Hepatocyte (in vitro differentiated cells): ENCODE measurements at regions not wholly inside any gene's neighbourhood (a gene's known extent, or its start where the extent isn't known, plus 50 kb on each side); places are given as distances from the start of the nearest gene placed in this dataset.

Experiments used
- CTCF ChIP-seq: fragments of 200-600 bp; sonication (generic); IDR thresholded peaks from 2 replicates; pipeline ENCODE4 v1.5.1; 2016; ENCODE audit warnings: antibody characterized with exemption, mild to moderate bottlenecking; ENCODE audit not compliant: poor library complexity
- EZH2 ChIP-seq: fragments of 200-600 bp; sonication (generic); IDR thresholded peaks from 2 replicates; pipeline ENCODE4 v1.6.1; 2016; ENCODE audit warnings: antibody characterized with exemption, mild to moderate bottlenecking, borderline replicate concordance
- EZH2phosphoT487 ChIP-seq: fragments of 200-600 bp; sonication (generic); IDR thresholded peaks from one replicate; pipeline ENCODE4 v1.6.1; 2018; ENCODE audit warnings: antibody characterized with exemption, mild to moderate bottlenecking, low read depth, moderate library complexity; ENCODE audit not compliant: unreplicated experiment, severe bottlenecking

DNA sequence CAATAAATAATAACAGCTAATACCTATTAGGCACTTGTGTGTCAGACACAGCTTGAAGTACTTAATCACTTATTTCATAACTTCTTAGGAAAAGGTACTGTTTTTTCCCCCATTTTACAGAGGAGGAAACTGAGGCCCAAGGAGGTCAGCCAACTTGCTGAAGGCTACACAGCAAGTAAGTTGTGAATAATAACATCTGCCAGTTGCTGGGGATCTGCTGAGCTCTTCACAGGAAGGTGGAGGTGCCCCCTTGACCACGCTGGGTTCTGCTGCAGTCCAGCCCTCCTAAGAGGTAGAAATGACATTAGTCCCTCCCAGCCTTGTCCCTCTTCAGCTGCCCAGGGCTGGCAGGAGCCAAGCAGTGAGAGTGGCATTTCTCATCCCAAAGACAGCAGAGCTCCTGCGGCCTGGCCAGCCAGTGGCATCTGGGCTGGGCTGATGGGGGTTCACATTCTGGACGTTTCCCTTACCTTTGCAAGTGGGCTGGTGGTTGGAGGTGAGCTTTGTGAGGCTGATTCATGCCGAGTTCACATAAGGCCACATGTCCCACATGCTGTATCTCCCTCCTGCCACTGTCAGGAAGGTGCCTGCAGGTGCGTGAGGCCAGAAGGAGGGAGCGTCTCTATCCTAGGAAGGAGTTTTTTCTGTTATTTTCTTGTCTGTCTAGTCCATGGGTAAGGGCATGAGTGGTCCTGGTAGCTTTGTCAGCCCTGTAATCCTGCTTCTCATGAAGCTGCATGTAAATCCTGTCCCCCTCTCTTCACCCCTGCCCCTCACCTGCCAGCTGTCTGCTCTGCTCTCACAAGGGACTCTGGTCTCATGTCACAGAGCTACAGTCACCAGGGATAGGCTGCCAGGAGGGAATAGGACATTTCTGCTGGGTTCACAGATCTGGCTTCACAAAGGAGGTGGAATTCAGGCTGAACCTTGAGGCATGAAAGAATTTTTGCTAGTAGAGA lies 171.7 kb downstream of the MACROH2A1 start:
- TF ChIP-seq CTCF (no peak), EZH2 (no peak), EZH2phosphoT487 (no peak)
